Astrocyte (in vitro differentiated cells and primary cell): ENCODE measurements at regions not wholly inside any gene's neighbourhood (a gene's known extent, or its start where the extent isn't known, plus 50 kb on each side); places are given as distances from the start of the nearest gene placed in this dataset.

Source experiments
- DNase-seq: peaks from one replicate; pipeline ENCODE4 v3.0.0-alpha.2; 2010; ENCODE audit warnings: low read depth
- FAIRE-seq: peaks from 2 replicates; lab custom pipeline; 2011; peaks lifted over from hg19 to GRCh38; lab: Jason Lieb, UNC
- H2AFZ ChIP-seq: 2 replicates; pipeline ENCODE4 v1.6.0; 2012; ENCODE audit warnings: low read depth, low read length, inconsistent platforms
- H3K27ac ChIP-seq: 2 replicates; pipeline ENCODE4 v1.5.1; 2011; ENCODE audit warnings: low read depth, low read length, inconsistent platforms
- H3K27me3 ChIP-seq: 2 replicates; pipeline ENCODE4 v1.6.0; 2011; ENCODE audit warnings: low read length, inconsistent platforms; ENCODE audit not compliant: insufficient read depth
- H3K36me3 ChIP-seq: 2 replicates; pipeline ENCODE4 v1.5.1; 2011; ENCODE audit warnings: low read length, inconsistent platforms; ENCODE audit not compliant: insufficient read depth
- H3K4me1 ChIP-seq: 2 replicates; pipeline ENCODE4 v1.5.1; 2011; ENCODE audit warnings: low read length, inconsistent platforms; ENCODE audit not compliant: insufficient read depth
- H3K4me2 ChIP-seq: 2 replicates; pipeline ENCODE4 v1.6.0; 2012; ENCODE audit warnings: low read length, inconsistent platforms
- H3K4me3 ChIP-seq: 2 replicates; pipeline ENCODE4 v1.5.1; 2011; ENCODE audit warnings: low read depth, mild to moderate bottlenecking, low read length, inconsistent platforms; ENCODE audit not compliant: insufficient read depth
- H3K79me2 ChIP-seq: 2 replicates; pipeline ENCODE4 v1.6.0; 2012; ENCODE audit warnings: mild to moderate bottlenecking, low read length, inconsistent platforms; ENCODE audit not compliant: insufficient read depth
- H3K9ac ChIP-seq: 2 replicates; pipeline ENCODE4 v1.6.0; 2012; ENCODE audit warnings: mild to moderate bottlenecking, low read length, inconsistent platforms
- H3K9me3 ChIP-seq: 2 replicates; pipeline ENCODE4 v1.5.1; 2012; ENCODE audit warnings: low read depth, mild to moderate bottlenecking, low read length, inconsistent platforms; ENCODE audit not compliant: insufficient read depth
- H4K20me1 ChIP-seq: 2 replicates; pipeline ENCODE4 v1.6.0; 2012; ENCODE audit warnings: low read length, inconsistent platforms; ENCODE audit not compliant: insufficient read depth
- H3K27ac Mint-ChIP-seq: one replicate; pipeline ENCODE4 v1.8.0; 2021; ENCODE audit warnings: mild to moderate bottlenecking, mixed read lengths; ENCODE audit not compliant: unreplicated experiment
- H3K27me3 Mint-ChIP-seq: one replicate; pipeline ENCODE4 v1.8.0; 2021; ENCODE audit warnings: low read depth, mixed read lengths; ENCODE audit not compliant: unreplicated experiment
- H3K36me3 Mint-ChIP-seq: one replicate; pipeline ENCODE4 v1.8.0; 2021; ENCODE audit warnings: low read depth, mixed read lengths; ENCODE audit not compliant: unreplicated experiment
- H3K4me1 Mint-ChIP-seq: one replicate; pipeline ENCODE4 v1.8.0; 2021; ENCODE audit warnings: low read depth, mixed read lengths; ENCODE audit not compliant: unreplicated experiment
- H3K4me3 Mint-ChIP-seq: one replicate; pipeline ENCODE4 v1.8.0; 2021; ENCODE audit warnings: mild to moderate bottlenecking, moderate library complexity, mixed read lengths; ENCODE audit not compliant: unreplicated experiment
- H3K9me3 Mint-ChIP-seq: one replicate; pipeline ENCODE4 v1.8.0; 2021; ENCODE audit warnings: mild to moderate bottlenecking, mixed read lengths; ENCODE audit not compliant: unreplicated experiment
- EZH2 ChIP-seq: IDR thresholded peaks from 2 replicates; pipeline ENCODE4 v1.6.1; 2012; ENCODE audit warnings: mild to moderate bottlenecking, low read length, inconsistent platforms; ENCODE audit not compliant: insufficient read depth
- TF ChIP-seq, protein P1 (sequence below): IDR thresholded peaks from 2 replicates; pipeline ENCODE4 v1.5.1; 2011; ENCODE audit warnings: low read depth, mild to moderate bottlenecking, inconsistent platforms, low read length, moderate library complexity; ENCODE audit not compliant: insufficient read depth

DNA sequence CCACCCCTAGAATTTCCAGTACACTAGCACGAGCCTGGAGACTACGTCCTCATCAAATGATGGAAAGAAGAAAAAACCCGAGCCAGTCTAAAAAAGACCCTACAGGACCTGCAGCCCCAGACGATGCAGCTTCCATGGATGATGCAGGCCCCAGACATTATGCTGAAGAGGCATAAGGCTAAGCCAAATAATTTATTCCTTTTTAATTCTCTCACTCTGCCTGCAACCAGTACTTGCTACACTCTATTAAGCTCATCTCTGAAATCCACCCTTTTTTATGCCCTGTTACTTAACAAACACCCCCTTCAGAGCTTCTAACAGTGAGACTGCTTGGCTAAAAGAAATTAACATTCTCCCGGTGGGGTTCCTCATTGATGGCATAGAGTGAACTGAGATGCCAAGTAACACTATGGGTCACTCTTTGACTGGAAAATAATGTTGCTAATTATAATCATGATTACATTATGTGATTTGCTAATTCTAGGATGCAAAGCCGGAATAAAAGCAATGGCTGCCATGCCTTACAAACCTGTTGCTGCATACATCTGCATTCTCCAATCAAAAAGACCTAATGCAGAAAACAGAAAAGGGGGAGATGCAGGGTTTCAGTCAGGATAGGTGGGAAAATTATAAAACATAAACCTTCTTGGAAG is 1462.4 kb downstream of the UQCRFS1 start:
- Mint-ChIP-seq H3K4me1 (peaks cover 20% of the 10 kb centered on the region), H3K9me3 (peaks cover 2% of the 10 kb centered on the region), H3K27me3 (no peaks in the 10 kb centered on the region), H3K36me3 (peaks cover 5% of the 10 kb centered on the region), H3K4me3 (no peak overlapping the region), H3K27ac (no peak overlapping the region)
- Histone ChIP-seq H2AFZ (no peak overlapping the region), H3K4me1 (no peaks in the 10 kb centered on the region), H3K4me2 (no peak overlapping the region), H3K4me3 (no peak overlapping the region), H4K20me1 (peaks cover 19% of the 10 kb centered on the region), H3K27ac (no peak overlapping the region), H3K36me3 (no peaks in the 10 kb centered on the region), H3K79me2 (no peaks in the 10 kb centered on the region), H3K9me3 (no peaks in the 10 kb centered on the region), H3K9ac (no peak overlapping the region), H3K27me3 (no peaks in the 10 kb centered on the region)
- no peak for DNase-seq
- TF ChIP-seq, protein P1, sequence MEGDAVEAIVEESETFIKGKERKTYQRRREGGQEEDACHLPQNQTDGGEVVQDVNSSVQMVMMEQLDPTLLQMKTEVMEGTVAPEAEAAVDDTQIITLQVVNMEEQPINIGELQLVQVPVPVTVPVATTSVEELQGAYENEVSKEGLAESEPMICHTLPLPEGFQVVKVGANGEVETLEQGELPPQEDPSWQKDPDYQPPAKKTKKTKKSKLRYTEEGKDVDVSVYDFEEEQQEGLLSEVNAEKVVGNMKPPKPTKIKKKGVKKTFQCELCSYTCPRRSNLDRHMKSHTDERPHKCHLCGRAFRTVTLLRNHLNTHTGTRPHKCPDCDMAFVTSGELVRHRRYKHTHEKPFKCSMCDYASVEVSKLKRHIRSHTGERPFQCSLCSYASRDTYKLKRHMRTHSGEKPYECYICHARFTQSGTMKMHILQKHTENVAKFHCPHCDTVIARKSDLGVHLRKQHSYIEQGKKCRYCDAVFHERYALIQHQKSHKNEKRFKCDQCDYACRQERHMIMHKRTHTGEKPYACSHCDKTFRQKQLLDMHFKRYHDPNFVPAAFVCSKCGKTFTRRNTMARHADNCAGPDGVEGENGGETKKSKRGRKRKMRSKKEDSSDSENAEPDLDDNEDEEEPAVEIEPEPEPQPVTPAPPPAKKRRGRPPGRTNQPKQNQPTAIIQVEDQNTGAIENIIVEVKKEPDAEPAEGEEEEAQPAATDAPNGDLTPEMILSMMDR, result no peak
- TF ChIP-seq EZH2, result no peak
- no peak for FAIRE-seq

DNA sequence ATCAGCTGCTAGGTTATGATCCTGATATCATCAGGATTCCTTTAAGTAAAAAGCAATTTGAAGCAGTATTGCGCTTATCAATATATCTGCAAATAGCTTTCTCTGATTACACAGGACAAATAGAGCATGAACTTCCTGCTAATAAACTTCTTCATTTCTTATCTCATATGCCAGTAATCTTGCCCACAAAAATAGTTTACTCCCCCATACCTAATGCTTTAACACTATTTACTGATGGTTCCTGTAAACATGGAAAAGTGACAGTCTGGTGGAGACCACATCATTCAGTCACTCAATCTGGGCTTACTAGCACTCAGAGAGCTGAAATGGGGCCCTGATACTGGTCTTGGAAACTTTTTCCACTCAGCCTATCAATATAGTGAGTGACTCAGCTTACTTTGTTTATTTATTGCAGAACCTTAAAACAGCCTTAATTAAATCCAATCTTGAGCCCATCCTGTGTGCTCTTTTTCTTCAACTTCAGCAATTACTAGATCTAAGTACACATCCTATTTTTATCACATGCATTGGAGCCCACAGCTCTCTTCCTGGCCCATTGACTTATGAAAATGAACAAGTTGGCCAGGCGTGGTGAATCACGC is 1464.3 kb downstream of the UQCRFS1 start:
- peaks cover 15% of the 10 kb centered on the region for H3K36me3 Mint-ChIP-seq
- Histone ChIP-seq H4K20me1 (peaks cover 16% of the 10 kb centered on the region), H3K36me3 (no peaks in the 10 kb centered on the region), H3K9me3 (no peaks in the 10 kb centered on the region), H3K9ac (no peak overlapping the region), H2AFZ (no peak overlapping the region), H3K4me2 (no peak overlapping the region), H3K4me3 (no peak overlapping the region), H3K27me3 (no peaks in the 10 kb centered on the region), H3K79me2 (no peaks in the 10 kb centered on the region), H3K4me1 (no peaks in the 10 kb centered on the region), H3K27ac (no peak overlapping the region)
- H3K27ac Mint-ChIP-seq, result no peak overlapping the region
- DNase-seq (no peak), FAIRE-seq (no peak)
- TF ChIP-seq EZH2, result no peak
- TF ChIP-seq, protein P1, result no peak
- peaks cover 2% of the 10 kb centered on the region for H3K9me3 Mint-ChIP-seq
- H3K4me3 Mint-ChIP-seq, result no peak overlapping the region
- H3K4me1 Mint-ChIP-seq, result peaks cover 17% of the 10 kb centered on the region
- no peaks in the 10 kb centered on the region for H3K27me3 Mint-ChIP-seq
